H7 (cell line): ENCODE measurements at regions not wholly inside any gene's neighbourhood (a gene's known extent, or its start where the extent isn't known, plus 50 kb on each side); places are given as distances from the start of the nearest gene placed in this dataset.
"Not testable (repeated sequence)": the region's sequence is repeated elsewhere in the genome, so short reads cannot be mapped to it uniquely, and the experiment has no call there.

ENCODE experiments used
- DNase-seq: peaks from one replicate; pipeline ENCODE4 v3.0.0; 2012
- H3K27me3 ChIP-seq: 2 replicates; pipeline ENCODE4 v1.6.0; 2011; ENCODE audit warnings: mild to moderate bottlenecking, low read length; ENCODE audit not compliant: control insufficient read depth, insufficient read depth
- H3K36me3 ChIP-seq: replicated peaks from 2 replicates; pipeline ENCODE4 v1.5.1; 2011; ENCODE audit warnings: low read length; ENCODE audit not compliant: control insufficient read depth, insufficient read depth
- H3K4me3 ChIP-seq: 2 replicates; pipeline ENCODE4 v1.5.1; 2011; ENCODE audit warnings: low read depth, mild to moderate bottlenecking, control low read depth, low read length, moderate library complexity; ENCODE audit not compliant: insufficient read depth

- not testable (repeated sequence) for H3K27me3 ChIP-seq, H3K4me3 ChIP-seq, H3K36me3 ChIP-seq, DNase-seq
Measured at GRCh38 chr3:75840160-75840559, 54.8 kb upstream of the ZNF717 start.

- DNase-seq, H3K27me3 ChIP-seq, H3K36me3 ChIP-seq, H3K4me3 ChIP-seq: not testable (repeated sequence)
Measured at GRCh38 chr3:75850301-75851008, 65.1 kb upstream of the ZNF717 start.

DNA sequence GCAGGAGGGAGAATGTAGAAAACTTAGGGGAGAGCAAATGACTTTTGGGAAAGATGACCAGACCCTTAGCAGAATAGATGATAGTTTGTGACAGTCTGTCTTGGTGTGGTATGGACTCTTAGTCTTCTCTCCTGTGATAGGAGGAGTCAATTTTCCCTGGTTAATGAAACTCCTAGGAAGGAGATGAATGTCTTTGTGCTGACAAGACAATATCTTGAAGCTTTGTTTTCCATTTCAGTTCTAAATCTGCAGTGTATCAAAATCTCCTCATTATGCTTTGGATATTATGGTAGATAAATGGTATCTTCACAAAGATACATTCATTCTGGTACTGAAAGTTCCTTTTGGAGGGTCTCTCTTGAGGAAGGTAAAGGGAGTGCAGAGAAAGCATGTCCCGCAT, 77.8 kb upstream of the ZNF717 start:
- no peak overlapping the region for H3K4me3 ChIP-seq
- no peaks in the 10 kb centered on the region for H3K36me3 ChIP-seq
- DNase-seq: no peak
- H3K27me3 ChIP-seq: no peaks in the 10 kb centered on the region

GRCh38 chr3:75863878-75864277, 78.5 kb upstream of the ZNF717 start:
- no peak for DNase-seq
- Histone ChIP-seq H3K4me3 (no peak overlapping the region), H3K36me3 (no peaks in the 10 kb centered on the region)

DNA sequence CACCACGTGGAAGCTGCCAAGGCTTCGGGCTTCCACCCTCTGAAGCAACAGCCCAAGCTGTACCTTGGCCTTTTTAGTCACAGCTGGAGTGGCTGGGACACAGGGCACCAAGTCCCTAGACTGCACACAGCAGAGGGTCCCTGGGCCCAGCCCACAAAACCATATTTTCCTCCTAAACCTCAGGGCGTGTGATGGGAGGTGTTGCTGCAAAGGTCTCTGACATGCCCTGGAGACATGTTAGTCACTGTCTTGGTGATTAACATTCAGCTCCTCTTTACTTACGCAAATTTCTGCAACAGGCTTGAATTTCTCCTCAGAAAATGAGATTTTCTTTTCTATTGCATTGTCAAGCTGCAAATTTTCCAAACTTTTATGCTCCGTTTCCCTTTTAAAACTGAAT, 98.4 kb upstream of the ZNF717 start:
- not testable (repeated sequence) for DNase-seq, H3K36me3 ChIP-seq, H3K27me3 ChIP-seq, H3K4me3 ChIP-seq

More at GRCh38 chr3:75863878-75864277, 78.5 kb upstream of the ZNF717 start:
- H3K27me3 ChIP-seq: no peaks in the 10 kb centered on the region

- Histone ChIP-seq H3K36me3 (no peaks in the 10 kb centered on the region), H3K27me3 (no peaks in the 10 kb centered on the region), H3K4me3 (no peak overlapping the region)
- DNase-seq: no peak
Measured at GRCh38 chr3:75886971-75887526, 101.7 kb upstream of the ZNF717 start.

GRCh38 chr3:75894234-75894633, 108.9 kb upstream of the ZNF717 start:
- no peak overlapping the region for H3K4me3 ChIP-seq
- H3K27me3 ChIP-seq: no peaks in the 10 kb centered on the region
- no peak for DNase-seq
- H3K36me3 ChIP-seq: no peaks in the 10 kb centered on the region

GRCh38 chr3:75896265-75896664, 110.9 kb upstream of the ZNF717 start:
- no peaks in the 10 kb centered on the region for H3K36me3 ChIP-seq
- no peak for DNase-seq
- H3K4me3 ChIP-seq: no peak overlapping the region
- H3K27me3 ChIP-seq: no peaks in the 10 kb centered on the region

GRCh38 chr3:75901446-75901845, 116.1 kb upstream of the ZNF717 start:
- DNase-seq, H3K27me3 ChIP-seq, H3K36me3 ChIP-seq, H3K4me3 ChIP-seq: not testable (repeated sequence)

DNA sequence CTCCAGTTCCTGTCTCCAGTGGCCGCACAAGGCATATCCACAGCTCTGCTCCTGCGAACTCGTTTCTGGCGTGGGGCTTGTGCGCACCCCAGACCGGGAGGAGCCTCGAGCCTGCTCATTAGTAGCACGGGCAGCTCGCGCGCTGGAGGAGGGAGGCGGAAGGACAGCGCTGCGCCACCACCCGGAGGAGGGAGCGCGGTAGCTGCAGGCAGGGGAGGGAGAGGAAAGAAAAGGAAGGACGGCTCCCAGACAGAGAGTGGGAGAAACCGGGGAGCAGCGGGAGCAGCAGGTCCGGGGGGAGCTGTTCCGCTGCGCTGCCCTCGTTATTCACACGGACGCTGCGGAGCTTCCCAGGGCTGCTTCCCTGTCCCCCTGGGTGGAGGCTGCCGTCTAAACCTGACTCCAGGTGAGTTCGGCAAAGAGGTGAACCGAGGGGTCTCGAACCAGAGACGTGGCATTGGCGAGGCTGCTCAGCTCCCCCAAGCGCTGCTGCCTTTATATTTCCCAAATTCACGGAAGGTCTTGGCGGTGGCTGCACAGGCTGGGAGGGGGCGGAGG, 121.3 kb upstream of the ZNF717 start:
- Histone ChIP-seq H3K36me3 (no peaks in the 10 kb centered on the region), H3K4me3 (peak overlapping the region; percentile 83), H3K27me3 (peaks cover 3% of the 10 kb centered on the region)
- DNase-seq: peak; percentile 68

GRCh38 chr3:75913800-75914350, 128.5 kb upstream of the ZNF717 start:
- no peaks in the 10 kb centered on the region for H3K27me3 ChIP-seq
- H3K36me3 ChIP-seq: no peaks in the 10 kb centered on the region
- H3K4me3 ChIP-seq: no peak overlapping the region
- DNase-seq: no peak

DNA sequence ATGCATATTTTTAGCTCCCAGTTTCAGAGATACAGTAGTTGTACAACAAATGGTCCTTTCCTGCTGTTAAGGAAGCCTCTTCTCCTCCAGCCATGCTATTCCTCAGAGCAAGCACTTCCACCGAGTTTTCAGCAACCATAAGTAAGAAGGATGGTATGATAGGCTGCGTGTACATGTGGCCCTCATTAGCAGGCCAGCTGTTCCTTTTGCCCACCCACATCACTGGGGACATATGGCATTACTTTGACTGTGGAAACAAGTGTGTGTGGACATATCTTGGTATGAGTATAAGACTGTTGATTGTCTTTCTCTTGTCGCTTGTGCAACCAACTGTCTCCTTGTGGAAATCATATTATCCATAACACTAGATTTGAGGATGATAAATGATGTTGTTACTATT, 129.4 kb upstream of the ZNF717 start:
- H3K36me3 ChIP-seq, H3K27me3 ChIP-seq, H3K4me3 ChIP-seq, DNase-seq: not testable (repeated sequence)

- H3K4me3 ChIP-seq: no peak overlapping the region
- no peaks in the 10 kb centered on the region for H3K27me3 ChIP-seq
- no peaks in the 10 kb centered on the region for H3K36me3 ChIP-seq
- no peak for DNase-seq
Measured at GRCh38 chr3:75938921-75939320, 153.6 kb upstream of the ZNF717 start.

GRCh38 chr3:75951941-75952340, 166.6 kb upstream of the ZNF717 start:
- Histone ChIP-seq H3K27me3 (no peaks in the 10 kb centered on the region), H3K4me3 (no peak overlapping the region), H3K36me3 (no peaks in the 10 kb centered on the region)
- DNase-seq: no peak

DNA sequence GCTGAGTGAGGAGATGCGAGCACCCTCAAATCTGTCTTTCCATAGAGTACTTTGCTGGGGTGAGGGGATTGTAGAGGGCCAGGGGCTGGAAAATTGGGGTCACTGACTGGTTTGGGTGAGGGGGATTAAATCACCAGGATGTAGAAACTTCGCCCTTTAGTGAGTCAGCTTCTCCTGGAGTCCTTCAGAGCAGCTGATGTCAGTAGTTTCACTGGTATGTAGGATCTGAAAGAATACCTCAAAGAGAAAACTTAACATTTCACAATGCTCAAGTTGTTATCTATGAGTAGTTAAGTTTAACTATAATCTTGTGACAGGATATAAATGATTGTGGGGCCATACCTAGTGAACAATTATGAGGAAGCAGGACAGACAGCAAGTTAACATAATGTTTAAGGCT, 174.7 kb upstream of the ZNF717 start:
- DNase-seq, H3K36me3 ChIP-seq, H3K27me3 ChIP-seq, H3K4me3 ChIP-seq: not testable (repeated sequence)
